GM18868 (cell line): ENCODE measurements at regions not wholly inside any gene's neighbourhood (a gene's known extent, or its start where the extent isn't known, plus 50 kb on each side); places are given as distances from the start of the nearest gene placed in this dataset.
"Not testable (repeated sequence)": the region's sequence is repeated elsewhere in the genome, so short reads cannot be mapped to it uniquely, and the experiment has no call there.

ENCODE experiments used
- ATAC-seq: cut with Tn5 transposase; IDR thresholded peaks from one replicate; pipeline ENCODE4 v1.9.1; 2021; ENCODE audit warnings: mild to moderate bottlenecking, moderate library complexity; ENCODE audit not compliant: unreplicated experiment

DNA sequence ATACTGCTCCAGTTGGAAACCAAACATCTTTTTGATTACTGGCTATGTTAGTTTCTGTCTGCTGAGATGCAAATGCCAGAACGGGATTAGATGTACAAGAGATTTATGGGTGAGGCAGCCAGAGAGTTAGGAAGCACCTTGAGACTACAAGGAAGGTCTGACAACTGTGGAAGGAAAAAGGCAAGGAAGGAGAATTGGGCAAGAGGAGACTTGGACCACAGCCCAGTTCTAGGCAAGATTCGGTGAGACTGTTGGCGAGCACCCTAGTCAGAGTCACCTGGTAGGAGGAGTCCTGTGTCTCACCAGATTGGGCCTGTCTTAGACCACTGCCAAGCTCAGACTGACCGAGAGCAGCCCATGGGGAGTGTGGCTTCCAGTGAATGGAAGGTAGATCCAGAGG, 91.8 kb upstream of the F13A1 start:
- no peak for ATAC-seq

DNA sequence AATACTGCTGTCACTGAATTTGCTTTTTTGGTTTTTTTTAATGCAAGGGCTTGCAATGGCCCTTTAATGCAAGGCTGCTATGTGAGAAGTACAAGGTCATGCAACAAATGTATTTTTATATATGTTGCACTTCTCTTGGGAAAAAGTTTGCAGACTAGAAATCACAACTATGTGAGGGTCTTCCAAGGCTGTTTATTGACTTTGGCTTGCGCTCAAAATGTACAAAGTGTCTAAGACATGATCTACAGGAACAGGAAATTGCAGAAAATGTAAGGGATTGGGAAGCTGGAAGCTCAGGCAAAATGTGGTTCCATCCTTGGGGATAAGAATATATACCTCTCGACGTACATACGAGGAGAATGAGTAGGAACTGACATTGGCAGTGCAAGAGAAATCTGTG, 92.2 kb upstream of the F13A1 start:
- no peak for ATAC-seq

DNA sequence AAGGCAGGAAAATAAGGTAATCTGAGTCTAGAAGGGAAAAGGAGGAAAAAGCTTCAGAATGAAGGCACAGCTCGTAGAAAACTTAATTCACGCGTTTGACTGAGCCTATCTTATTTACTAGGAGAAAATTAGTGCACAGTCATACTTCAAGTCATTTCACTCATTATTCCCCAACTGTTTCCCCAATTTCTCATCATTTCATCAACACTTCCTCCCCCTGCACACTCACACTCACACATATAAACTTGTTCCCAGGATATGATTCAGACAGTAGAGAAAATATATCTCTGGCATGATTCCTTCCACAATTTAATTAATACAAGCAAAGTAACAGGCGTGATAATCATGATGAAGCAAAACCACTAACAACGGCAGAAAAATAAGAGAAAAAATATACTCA, 94.5 kb upstream of the F13A1 start:
- no peak for ATAC-seq

DNA sequence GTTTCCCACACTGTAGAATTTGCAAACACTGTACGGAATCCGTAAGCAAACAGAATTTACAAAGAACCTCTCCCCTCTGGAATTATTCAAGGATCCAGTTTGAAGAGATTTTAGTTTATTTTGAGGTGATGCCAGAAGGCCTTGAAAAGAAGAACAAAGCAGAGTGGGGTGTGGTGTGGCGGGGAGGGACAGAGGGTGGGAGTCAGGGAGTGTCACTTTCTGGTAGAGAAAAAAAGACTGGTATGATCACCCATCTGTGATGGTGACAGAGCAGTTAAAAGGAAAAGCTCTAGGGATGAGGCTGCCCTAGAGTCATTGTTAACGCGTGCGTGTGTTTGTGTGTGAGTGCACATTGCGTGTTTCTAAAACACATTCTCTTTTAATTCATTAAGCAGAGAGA, 97.0 kb upstream of the F13A1 start:
- no peak for ATAC-seq

DNA sequence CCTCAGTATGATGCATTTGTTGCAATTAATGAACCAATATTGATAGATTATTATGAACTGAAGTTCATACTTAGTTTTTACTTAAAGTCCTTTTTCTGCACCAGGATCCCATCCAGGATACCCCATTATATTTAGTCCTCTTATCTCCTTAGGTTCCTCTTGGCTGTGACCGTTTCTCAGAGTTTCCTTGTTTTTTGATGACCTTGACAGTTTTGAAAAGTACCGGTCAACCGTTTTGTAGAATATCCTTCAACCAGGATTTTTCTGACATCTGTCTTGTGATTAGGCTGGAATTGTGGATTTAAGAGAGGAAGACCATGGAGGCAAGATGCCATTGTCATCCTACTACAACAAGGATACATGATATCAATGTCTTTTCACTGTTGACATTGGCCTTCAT, 98.0 kb upstream of the F13A1 start:
- ATAC-seq = no peak

DNA sequence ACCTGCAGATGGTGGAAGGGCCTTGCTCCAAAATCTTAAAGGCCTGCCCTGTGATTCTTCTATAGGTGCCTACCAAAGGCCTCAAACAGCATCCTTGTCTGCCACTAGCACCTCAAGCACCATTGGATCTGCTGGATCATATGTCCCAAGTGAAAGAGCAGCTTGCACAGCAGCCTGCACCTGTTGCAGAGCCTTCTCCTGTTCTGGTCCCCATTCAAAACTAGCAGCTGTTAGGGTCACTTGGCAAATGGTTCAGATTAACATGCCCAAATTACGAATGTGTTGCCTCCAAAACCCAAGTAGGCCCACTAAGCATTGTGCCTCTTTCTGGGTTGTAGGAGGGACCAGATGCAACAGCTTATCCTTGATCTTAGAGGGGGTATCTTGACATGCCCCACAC, 99.6 kb upstream of the F13A1 start:
- no peak for ATAC-seq

DNA sequence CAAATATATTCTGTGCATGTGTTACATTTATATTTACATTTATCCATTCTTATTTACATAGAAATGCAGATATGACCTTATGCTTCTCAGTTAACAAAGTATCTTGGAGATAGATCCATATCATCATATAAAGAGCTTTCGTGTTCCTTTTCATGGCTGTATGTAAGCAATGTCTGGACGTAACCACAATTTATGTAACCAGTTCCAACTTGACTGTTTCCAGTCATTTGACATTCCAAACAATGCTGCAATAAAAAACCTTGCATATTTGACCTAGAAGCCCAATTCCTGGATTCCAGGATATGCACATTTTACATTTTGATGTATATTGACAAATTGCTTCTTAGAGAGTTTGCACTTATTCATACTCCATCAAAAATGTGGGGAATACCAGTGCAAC, 113.7 kb upstream of the F13A1 start:
- no peak for ATAC-seq

DNA sequence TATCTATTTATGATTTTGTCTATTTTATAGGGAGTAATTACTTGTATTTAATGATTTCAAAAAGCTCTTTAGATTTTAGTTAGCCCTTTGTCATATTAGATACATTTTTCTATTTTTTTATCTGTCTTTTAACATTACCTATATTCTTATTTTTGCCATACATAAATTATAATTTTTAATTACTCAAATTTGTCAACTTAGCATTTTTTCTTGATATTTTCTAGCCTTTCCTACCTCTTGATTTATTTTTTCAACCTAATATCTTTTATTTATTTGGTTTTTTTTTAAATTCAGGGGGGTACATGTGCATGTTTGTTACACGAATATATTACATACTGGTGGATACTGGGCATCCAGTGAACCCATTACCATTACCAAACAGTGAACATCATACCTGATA, 114.3 kb upstream of the F13A1 start:
- no peak for ATAC-seq

DNA sequence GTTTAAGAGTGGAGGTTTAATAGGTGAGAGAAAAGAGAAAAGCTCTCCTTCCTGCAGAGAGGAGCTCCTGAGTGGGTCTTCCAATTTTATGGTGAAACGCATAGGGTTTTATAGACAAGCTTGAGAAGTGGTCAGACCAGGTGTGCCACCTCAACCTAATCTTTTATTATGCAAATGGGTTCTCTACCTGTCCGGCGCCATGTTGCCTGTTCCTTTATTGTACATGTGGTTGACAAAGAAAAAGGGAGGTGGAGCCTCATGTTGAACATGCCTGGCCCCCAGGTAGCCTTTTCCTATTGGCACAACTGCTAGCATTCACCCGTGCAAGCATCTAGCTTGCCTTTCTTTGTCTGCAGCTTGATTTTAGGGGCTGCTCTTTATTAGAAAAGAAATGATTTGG, 115.9 kb upstream of the F13A1 start:
- ATAC-seq = no peak

DNA sequence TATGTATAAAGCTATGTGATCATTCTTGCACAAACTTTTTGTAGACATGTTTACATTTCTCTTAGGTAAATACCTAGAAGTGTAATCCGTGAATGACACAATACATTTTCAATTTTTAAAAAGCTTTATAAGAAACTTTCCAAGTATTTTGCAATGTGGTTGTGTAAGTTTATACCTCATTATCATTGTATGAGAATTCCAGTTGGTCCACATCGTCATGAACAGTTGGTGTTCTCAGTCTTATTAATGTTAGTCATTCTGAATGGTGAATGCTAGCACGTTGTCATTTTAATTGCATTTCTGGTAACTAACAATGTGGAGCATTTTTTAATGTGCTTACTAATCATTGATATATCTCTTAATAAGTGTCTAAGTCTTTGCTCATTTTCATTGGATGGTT, 116.5 kb upstream of the F13A1 start:
- ATAC-seq = no peak

DNA sequence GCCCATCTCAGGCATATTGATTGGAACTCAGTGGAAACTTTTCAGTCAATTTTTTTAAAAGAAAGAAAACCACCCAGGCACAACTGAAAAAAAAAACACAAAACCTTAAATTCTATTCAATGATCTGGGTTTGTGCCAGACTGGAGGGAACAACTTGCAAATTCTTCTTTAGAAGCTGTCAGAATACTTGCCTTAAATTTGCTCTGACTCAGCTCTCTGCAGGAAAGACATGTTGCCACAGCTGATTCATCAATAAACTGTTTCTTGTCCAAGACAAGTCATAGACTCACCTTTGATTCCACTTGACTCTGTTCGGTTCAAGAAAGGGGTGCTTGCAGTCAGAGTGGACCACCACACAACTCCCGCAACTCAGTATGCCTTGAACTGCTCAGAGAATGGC, 117.8 kb upstream of the F13A1 start:
- ATAC-seq = no peak

DNA sequence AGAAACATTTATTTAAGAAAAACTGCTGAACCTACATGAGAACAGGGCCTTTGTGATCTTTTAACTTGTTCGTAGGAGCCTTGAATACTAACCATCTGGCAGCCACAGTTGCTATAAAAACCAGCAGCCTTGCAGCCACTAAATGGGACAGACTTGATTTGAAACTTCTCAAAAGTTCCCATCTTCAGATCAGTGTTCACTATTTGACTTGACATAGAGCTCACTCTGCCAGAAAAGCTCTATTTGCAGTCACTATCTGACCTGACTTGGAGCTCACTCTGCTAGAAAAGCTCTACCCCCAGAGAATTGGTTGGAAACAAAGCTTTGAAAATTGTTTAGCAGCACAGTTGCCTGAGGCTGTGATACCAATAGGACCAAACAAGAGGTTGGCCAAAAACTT, 119.3 kb upstream of the F13A1 start:
- ATAC-seq = peak; percentile 49

DNA sequence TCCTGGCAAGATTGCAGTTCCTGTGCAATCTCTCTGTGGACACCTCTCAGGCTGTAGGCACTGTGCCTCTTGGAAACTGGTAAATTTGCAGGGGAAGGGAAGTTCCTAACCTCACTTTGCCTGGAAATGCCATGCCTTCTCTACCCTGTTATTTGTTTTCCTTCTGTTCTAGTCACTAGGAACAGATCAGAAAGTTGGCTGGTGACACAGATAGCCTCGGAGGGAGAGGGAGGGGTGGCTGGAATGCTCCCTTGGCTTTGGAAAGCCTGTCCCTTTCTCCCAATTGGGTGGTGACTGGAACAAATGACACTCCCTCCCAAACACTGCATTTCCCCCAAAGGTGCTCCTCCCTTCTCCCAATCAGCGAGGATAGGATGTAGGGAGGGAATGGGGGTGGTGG, 131.5 kb upstream of the F13A1 start:
- ATAC-seq = no peak

DNA sequence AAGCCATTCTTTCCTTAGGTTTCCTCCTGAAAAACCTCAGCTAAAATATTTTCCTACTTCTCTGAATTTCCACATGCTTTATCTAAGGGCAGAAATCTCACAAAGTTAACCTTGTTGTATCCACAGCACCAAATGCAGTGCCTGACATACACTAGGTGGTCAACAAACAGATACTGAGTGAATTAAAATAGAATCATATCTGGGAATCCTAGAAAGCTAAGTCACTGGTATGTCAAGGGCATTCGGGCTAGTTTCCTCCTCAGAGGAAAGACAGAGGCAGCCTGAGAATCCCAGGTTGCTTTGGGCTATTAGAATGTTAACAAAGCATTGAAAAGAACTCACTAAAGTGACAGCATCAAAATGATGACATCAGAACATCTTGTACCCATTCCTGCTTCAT, 132.7 kb upstream of the F13A1 start:
- ATAC-seq = no peak

DNA sequence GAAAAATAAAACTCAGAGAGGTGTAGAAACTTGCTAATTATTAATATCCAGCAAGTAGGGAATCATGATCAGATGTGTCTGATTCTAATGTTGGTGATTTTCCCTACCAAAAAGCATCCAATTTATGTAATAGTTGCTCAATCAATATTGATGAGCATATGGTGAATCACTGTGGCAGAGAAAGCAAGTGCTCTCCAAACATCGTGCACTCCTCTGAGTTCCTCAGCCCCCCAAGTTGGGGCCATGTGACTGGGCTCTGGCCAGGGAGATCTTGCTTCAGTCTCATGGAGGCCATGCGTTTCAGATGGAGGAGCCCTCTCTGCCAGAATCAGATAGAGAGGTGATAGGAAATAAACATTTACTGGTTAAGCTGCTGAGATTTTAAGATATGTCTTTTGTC, 133.2 kb upstream of the LY86 start:
- ATAC-seq = no peak

DNA sequence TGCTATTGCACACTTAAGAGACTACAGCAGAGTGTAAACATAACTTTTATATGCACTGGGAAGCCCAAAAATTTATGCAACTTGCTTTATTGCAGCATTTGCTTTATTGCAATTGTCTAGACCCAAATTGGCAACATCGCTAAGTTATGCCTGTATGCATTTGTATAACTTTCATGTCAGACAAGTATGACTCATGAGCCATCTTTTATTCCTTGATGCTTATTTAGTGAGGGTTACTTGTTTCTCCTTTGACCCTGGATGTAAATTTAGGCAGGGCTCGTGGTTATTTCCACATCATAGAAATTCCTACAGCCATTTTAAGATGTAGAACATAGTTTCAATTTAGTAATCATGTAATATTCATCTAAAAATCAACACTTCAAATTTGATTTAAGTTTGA, 130.3 kb upstream of the LY86 start:
- ATAC-seq = no peak

DNA sequence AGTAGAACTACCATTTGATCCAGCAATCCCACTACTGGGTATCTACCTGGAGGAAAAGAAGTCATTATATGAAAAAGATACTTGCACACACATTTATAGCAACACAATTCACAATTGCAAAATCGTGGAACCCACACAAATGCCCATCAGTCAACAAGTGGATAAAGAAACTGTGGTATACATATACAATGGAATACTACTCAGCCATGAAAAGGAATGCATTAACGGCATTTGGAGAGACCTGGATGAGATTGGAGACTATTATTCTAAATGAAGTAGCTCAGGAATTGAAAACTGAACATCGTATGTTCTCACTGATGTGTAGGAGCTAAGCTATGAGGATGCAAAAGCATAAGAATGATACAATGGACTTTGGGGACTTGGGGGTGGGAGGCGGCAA, 128.6 kb upstream of the LY86 start:
- not testable (repeated sequence) for ATAC-seq

DNA sequence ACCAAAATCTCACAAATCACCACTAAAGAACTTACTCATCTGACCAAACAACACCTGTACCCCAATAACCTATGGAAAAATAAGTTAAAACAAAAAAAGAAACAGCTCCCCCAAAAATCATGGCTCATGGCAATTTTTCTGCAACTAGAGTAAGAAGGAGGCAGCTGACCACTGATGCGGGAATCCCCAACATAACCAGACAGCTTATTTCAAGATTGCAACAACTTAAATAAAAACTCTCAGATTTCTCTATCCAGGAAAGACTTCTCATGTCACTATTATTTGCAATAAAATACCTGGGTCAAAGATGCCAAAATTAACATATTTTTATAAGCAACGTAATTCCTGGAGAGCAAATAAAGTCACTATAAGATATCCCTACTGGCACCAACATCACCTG, 128.1 kb upstream of the LY86 start:
- ATAC-seq = no peak

DNA sequence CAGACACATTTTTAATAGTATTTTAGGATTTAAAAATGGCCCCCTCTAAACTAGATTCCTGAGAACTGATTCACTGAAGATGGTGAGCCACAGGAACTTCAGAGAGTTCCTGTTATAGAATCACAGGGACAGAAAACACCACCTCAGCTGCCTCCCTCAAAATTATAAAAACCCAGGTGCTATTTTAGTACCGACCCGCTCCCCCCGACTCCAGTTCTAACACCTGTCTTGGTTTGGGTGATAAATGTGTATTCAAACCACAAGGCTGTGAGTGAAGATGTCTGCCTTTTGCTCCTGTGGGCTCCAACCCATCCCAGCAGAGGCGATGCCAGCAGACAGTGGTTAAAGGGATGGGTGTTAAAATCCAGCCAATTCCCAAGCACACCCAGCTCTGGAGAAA, 127.4 kb upstream of the LY86 start:
- no peak for ATAC-seq

DNA sequence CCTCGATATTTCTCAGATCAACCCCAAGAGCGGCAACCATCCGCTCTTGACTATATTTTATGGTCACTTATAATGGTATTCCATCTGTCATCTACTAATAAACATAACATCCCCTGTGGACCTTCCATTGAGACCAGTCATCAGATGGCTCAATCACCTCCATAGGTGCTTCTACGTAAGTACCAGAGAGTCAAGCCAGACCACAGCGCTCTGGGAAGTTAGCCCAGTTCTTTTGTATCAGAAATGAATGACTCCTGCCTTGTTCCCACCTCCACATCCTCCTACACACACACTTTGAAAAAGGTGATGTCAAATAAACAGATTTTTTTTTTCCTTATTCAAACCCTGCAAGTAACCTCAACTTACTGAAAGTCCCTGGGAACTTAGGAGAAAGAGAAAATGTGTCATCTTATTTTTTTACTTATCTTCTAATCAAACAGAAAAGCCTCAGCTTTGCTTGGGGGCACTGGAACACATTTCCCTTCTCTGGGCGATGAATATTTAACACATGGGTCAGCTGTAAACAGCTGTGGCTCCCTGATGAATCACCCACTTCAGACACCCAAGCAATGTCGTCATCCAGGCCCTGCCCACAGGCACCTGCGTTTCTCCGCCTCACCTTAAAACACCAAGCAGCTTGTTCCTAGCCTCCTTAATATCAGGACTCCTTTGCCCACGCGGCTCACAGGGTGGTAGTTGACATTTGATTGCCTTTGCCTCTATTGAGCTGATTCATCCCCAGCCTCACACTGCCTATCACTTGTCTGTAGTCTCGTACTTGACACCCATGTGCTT, 121.4 kb upstream of the LY86 start:
- ATAC-seq = no peak

DNA sequence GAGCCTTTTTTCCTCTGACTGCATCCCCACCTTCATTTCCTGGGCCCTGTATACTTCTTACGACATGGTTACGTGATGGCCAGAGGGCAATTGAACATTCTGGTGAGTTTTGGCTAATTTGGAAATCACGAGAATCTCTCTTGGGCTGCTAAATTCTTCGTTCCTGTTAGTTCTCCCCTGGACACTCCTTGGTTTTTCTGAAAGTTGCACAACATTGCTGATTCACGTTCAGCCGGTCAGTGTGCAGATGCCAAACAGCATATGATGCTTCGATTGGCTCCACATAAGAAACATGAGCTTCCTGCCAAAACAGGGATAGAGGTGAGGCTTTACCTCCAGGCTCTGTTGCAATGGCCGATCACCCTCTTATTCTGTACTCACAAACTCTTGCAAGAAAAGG, 119.4 kb upstream of the LY86 start:
- ATAC-seq = no peak

DNA sequence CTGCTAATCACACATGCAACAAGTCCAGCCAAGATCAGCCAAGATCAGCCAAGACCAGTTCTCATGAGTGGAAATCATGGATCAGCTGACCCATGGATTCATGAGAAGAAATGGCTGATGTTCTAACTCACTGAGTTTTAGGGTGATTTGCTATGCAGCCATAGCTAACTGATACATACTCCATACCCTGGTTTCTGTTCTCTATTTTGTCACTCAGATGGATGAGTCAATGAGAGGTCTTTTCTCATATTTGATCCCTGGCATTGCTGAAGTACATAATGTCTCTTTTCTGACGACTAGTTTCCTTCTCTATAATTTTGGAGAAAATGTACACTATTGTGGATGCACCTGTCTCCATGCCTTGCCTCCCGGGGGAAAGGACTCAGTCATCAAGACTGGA, 118.4 kb upstream of the LY86 start:
- no peak for ATAC-seq

DNA sequence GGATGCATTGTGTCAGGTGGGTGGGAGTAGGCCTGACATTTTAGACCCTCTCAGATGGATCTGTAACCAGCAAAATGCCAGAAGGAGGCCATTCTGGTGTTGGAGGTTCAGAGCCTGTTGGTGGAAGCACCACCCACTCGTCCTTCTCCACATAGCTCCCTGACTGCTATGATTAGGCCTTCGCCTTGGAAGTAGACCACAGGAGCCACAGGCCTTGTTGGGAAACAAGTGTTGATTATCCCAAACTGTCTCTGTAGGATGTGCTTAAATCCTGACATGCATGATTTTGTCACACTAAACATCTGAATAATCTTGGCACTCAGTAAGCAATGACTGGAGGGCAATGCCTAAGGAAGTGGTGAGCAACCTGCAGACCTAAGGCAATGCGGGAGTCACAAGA, 117.2 kb upstream of the LY86 start:
- no peak for ATAC-seq
